Endodermal cell (in vitro differentiated cells): ENCODE measurements at regions not wholly inside any gene's neighbourhood (a gene's known extent, or its start where the extent isn't known, plus 50 kb on each side); places are given as distances from the start of the nearest gene placed in this dataset.

ENCODE experiments used
- DNase-seq: peaks from one replicate; pipeline ENCODE4 v3.0.0-alpha.2; 2017
- H3K27ac ChIP-seq: 2 replicates; pipeline ENCODE4 v1.5.1; 2013; ENCODE audit warnings: mild to moderate bottlenecking, low read depth, low read length, moderate library complexity
- H3K27me3 ChIP-seq: 2 replicates; pipeline ENCODE4 v1.6.1; 2013; ENCODE audit warnings: mild to moderate bottlenecking, low read length, moderate library complexity; ENCODE audit not compliant: insufficient read depth, control insufficient read depth, poor library complexity, severe bottlenecking
- H3K36me3 ChIP-seq: 2 replicates; pipeline ENCODE4 v1.7.0; 2013; ENCODE audit warnings: mild to moderate bottlenecking, low read length, moderate library complexity; ENCODE audit not compliant: control insufficient read depth, insufficient read depth
- H3K4me1 ChIP-seq: one replicate; pipeline ENCODE4 v1.7.0; 2013; ENCODE audit warnings: low read length; ENCODE audit not compliant: control insufficient read depth, insufficient read depth
- H3K4me3 ChIP-seq: 2 replicates; pipeline ENCODE4 v1.5.1; 2013; ENCODE audit warnings: mild to moderate bottlenecking, low read length, moderate library complexity
- H3K9ac ChIP-seq: 2 replicates; pipeline ENCODE4 v1.6.1; 2013; ENCODE audit warnings: mild to moderate bottlenecking, low read length, moderate library complexity; ENCODE audit not compliant: poor library complexity, severe bottlenecking; ENCODE audit errors: extremely low read depth
- H3K9me3 ChIP-seq: 2 replicates; pipeline ENCODE4 v1.6.1; 2013; ENCODE audit warnings: mild to moderate bottlenecking, low read length, moderate library complexity; ENCODE audit not compliant: control insufficient read depth
- H3K27ac Mint-ChIP-seq: 2 replicates; pipeline ENCODE4 v1.8.0; 2020; ENCODE audit warnings: mixed read lengths
- H3K27me3 Mint-ChIP-seq: 2 replicates; pipeline ENCODE4 v1.8.0; 2021; ENCODE audit warnings: mild to moderate bottlenecking, mixed read lengths; ENCODE audit not compliant: insufficient read depth
- H3K36me3 Mint-ChIP-seq: 2 replicates; pipeline ENCODE4 v1.8.0; 2020; ENCODE audit warnings: low read depth, mixed read lengths
- H3K4me1 Mint-ChIP-seq: 2 replicates; pipeline ENCODE4 v1.8.0; 2020; ENCODE audit warnings: mixed read lengths
- H3K4me3 Mint-ChIP-seq: 2 replicates; pipeline ENCODE4 v1.8.0; 2020; ENCODE audit warnings: mild to moderate bottlenecking, moderate library complexity, mixed read lengths
- H3K9me3 Mint-ChIP-seq: 2 replicates; pipeline ENCODE4 v1.8.0; 2020; ENCODE audit warnings: mild to moderate bottlenecking, mixed read lengths
- WGBS, 2 experiments: methylation state at CpG; one replicate each; pipeline versions ENCODE4 v1.1.5 to v1.1.7; 2013; ENCODE audit warnings: missing lambda C conversion rate in 2 of 2, mixed read lengths in 1 of 2; ENCODE audit not compliant: insufficient coverage in 1 of 2, insufficient read length in 1 of 2; 5-methylcytosine and 5-hydroxymethylcytosine counted together
- TF ChIP-seq, protein P1 (sequence below): fragments of 200-600 bp; sonication (generic); conservative IDR thresholded peaks from 2 replicates; pipeline ENCODE4 v1.5.0; 2021; ENCODE audit warnings: antibody characterized with exemption, mild to moderate bottlenecking

DNA sequence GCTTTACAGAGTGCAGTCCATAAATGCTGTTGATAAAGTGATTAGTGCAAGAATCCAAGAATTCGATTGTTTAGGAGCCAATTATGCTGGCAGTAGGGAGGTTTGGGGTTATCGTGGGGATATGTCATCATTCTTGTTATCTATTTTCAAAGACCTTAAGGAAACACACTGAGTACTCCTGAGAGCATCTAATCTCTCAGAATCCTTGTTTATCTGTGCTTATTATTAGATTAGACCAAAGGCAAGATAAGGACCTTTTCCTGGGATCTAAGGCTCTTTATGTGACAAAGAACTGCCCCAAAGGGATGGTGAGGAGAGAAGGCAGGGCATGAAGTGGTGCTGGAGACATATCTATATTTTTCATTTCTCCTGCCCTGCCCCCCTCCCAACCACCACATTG is 139.1 kb downstream of the TSEN15 start:
- Histone ChIP-seq H3K9ac (no peak overlapping the region), H3K27ac (no peak overlapping the region), H3K9me3 (peaks cover 13% of the 10 kb centered on the region), H3K4me3 (no peak overlapping the region), H3K36me3 (no peaks in the 10 kb centered on the region), H3K4me1 (no peaks in the 10 kb centered on the region), H3K27me3 (peaks cover 78% of the 10 kb centered on the region)
- Mint-ChIP-seq H3K4me3 (no peak overlapping the region), H3K27ac (peak overlapping the region; percentile 41), H3K9me3 (no peaks in the 10 kb centered on the region), H3K36me3 (no peaks in the 10 kb centered on the region), H3K27me3 (peaks cover 85% of the 10 kb centered on the region), H3K4me1 (peaks cover 17% of the 10 kb centered on the region)
- DNase-seq = no peak
- WGBS, 2 experiments = 12 to 80% methylated on average over 1 to 2 of the region's 2 CpGs
- TF ChIP-seq, protein P1, sequence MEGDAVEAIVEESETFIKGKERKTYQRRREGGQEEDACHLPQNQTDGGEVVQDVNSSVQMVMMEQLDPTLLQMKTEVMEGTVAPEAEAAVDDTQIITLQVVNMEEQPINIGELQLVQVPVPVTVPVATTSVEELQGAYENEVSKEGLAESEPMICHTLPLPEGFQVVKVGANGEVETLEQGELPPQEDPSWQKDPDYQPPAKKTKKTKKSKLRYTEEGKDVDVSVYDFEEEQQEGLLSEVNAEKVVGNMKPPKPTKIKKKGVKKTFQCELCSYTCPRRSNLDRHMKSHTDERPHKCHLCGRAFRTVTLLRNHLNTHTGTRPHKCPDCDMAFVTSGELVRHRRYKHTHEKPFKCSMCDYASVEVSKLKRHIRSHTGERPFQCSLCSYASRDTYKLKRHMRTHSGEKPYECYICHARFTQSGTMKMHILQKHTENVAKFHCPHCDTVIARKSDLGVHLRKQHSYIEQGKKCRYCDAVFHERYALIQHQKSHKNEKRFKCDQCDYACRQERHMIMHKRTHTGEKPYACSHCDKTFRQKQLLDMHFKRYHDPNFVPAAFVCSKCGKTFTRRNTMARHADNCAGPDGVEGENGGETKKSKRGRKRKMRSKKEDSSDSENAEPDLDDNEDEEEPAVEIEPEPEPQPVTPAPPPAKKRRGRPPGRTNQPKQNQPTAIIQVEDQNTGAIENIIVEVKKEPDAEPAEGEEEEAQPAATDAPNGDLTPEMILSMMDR = no peak

DNA sequence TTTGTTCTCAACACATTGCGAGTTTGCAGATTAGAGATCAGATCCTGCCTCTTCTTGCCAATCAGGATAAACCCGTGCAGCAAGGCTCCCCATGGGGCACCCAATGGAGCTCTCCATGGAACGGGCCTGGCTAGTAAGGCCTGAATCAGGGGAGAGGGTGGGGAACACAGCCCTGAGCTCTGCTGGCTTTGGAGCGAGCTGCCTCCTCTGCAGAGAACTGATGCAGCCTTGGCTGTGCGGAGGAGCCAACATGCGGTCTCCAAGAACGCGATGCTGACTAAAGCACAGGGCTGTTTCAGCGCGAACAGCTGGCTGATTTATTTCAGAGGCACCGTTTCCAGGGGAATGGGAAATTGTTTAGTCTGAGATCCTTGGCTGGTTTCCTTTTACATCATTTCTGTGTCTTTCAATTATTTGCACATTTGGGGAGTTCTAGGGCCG is 139.7 kb downstream of the TSEN15 start:
- peak; percentile 88 for DNase-seq
- peaks cover 13% of the 10 kb centered on the region for H3K9me3 ChIP-seq

DNA sequence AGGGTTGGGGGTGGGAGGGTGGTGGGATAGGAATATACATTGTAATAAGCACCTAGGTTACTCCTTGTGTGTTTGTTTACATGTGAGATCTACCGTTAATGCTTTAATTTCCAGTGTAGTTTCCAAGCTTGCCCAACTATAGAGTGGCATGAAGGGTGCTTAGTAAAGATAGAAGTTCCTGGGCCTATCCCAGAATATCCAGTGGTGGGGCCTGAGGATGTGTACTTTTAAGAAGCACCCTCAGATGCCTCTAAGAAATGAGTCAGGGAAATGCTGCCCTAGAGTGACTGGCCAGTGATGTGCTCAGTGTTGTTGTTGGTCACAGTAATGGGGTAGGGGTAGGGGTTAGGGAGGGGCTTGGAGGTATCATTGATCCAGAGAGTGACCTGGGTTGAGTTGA is 141.3 kb downstream of the TSEN15 start:
- H3K9me3 ChIP-seq = peaks cover 8% of the 10 kb centered on the region
- no peak for DNase-seq
- H3K27me3 ChIP-seq = peaks cover 78% of the 10 kb centered on the region
- Mint-ChIP-seq H3K27ac (no peak overlapping the region), H3K36me3 (no peaks in the 10 kb centered on the region), H3K27me3 (peaks cover 86% of the 10 kb centered on the region), H3K4me3 (no peak overlapping the region), H3K9me3 (no peaks in the 10 kb centered on the region), H3K4me1 (peaks cover 17% of the 10 kb centered on the region)
- H3K36me3 ChIP-seq = no peaks in the 10 kb centered on the region
- no peak overlapping the region for H3K4me3 ChIP-seq
- WGBS, 2 experiments = 92% methylated on average over 1 of the region's 1 CpG; no CpG with 5 or more reads in 1 of the 2 experiments
- H3K9ac ChIP-seq = no peak overlapping the region
- TF ChIP-seq, protein P1 = no peak
- H3K27ac ChIP-seq = no peak overlapping the region
- no peaks in the 10 kb centered on the region for H3K4me1 ChIP-seq

More for the DNA sequence above, 139.7 kb downstream of the TSEN15 start:
- Histone ChIP-seq H3K9ac (no peak overlapping the region), H3K27ac (no peak overlapping the region), H3K36me3 (no peaks in the 10 kb centered on the region), H3K27me3 (peaks cover 78% of the 10 kb centered on the region), H3K4me1 (no peaks in the 10 kb centered on the region), H3K4me3 (no peak overlapping the region)
- peaks cover 17% of the 10 kb centered on the region for H3K4me1 Mint-ChIP-seq
- no peaks in the 10 kb centered on the region for H3K9me3 Mint-ChIP-seq
- H3K27me3 Mint-ChIP-seq = peaks cover 85% of the 10 kb centered on the region
- TF ChIP-seq, protein P1 = no peak
- no peak overlapping the region for H3K4me3 Mint-ChIP-seq
- WGBS, 2 experiments = 72 to 81% methylated on average over 12 of the region's 12 CpGs
- no peaks in the 10 kb centered on the region for H3K36me3 Mint-ChIP-seq
- H3K27ac Mint-ChIP-seq = peak overlapping the region; percentile 41
